WTC11 (cell line): ENCODE measurements at regions not wholly inside any gene's neighbourhood (a gene's known extent, or its start where the extent isn't known, plus 50 kb on each side); places are given as distances from the start of the nearest gene placed in this dataset.

Experiments used
- ATAC-seq: fragments of 200-7000 bp; cut with Tn5 transposase; 2 replicates; pipeline ENCODE4 v1.10.0; 2021; ENCODE audit warnings: mild to moderate bottlenecking, moderate library complexity
- CTCF ChIA-PET: fragments of 300-600 bp; sonication (Branson Sonifier 250); formaldehyde crosslinking; loops from one replicate; lab custom pipeline; 2021; ENCODE audit warnings: antibody characterized with exemption; lab: Charles Lee
- POLR2A ChIA-PET: fragments of 350-600 bp; sonication (Branson Sonifier 250); formaldehyde crosslinking; loops from one replicate; lab custom pipeline; 2021; ENCODE audit warnings: antibody characterized with exemption; lab: Charles Lee
- DNase-seq: peaks from one replicate; pipeline ENCODE4 v3.0.0; 2021; ENCODE audit warnings: low spot score
- H3K27ac Mint-ChIP-seq: 2 replicates; pipeline ENCODE4 v1.8.0; 2021; ENCODE audit warnings: mixed read lengths
- H3K27me3 Mint-ChIP-seq: 2 replicates; pipeline ENCODE4 v1.8.0; 2021; ENCODE audit warnings: low read depth, mild to moderate bottlenecking, moderate library complexity, mixed read lengths
- H3K36me3 Mint-ChIP-seq: 2 replicates; pipeline ENCODE4 v1.8.0; 2021; ENCODE audit warnings: mixed read lengths
- H3K4me1 Mint-ChIP-seq: 2 replicates; pipeline ENCODE4 v1.8.0; 2022; ENCODE audit warnings: mixed read lengths
- H3K4me3 Mint-ChIP-seq: 2 replicates; pipeline ENCODE4 v1.8.0; 2021; ENCODE audit warnings: mild to moderate bottlenecking, moderate library complexity, mixed read lengths
- H3K9me3 Mint-ChIP-seq: 2 replicates; pipeline ENCODE4 v1.8.0; 2021; ENCODE audit warnings: mixed read lengths
- E2F4 ChIP-seq: sonication (generic); formaldehyde crosslinking; IDR thresholded peaks from 2 replicates; pipeline ENCODE4 v1.8.1; 2022; ENCODE audit warnings: low read depth, mild to moderate bottlenecking, moderate library complexity, missing genetic modification reagents, borderline replicate concordance
- EMX1 ChIP-seq: fragments of 250-450 bp; sonication (Bioruptor Pico); IDR thresholded peaks from 2 replicates; pipeline ENCODE4 v1.8.0; 2021; ENCODE audit warnings: mild to moderate bottlenecking
- IRF2 ChIP-seq: sonication (generic); formaldehyde crosslinking; IDR thresholded peaks from 2 replicates; pipeline ENCODE4 v1.8.0; 2022; ENCODE audit warnings: low read depth, missing genetic modification reagents, borderline replicate concordance
- MXD4 ChIP-seq: fragments of 250-450 bp; sonication (Bioruptor Pico); IDR thresholded peaks from 2 replicates; pipeline ENCODE4 v1.8.0; 2021; ENCODE audit warnings: mild to moderate bottlenecking, moderate library complexity, borderline replicate concordance
- PRDM15 ChIP-seq: sonication (generic); formaldehyde crosslinking; IDR thresholded peaks from 2 replicates; pipeline ENCODE4 v1.8.0; 2022; ENCODE audit warnings: missing genetic modification reagents
- SOX15 ChIP-seq: fragments of 250-450 bp; sonication (Bioruptor Pico); IDR thresholded peaks from 2 replicates; pipeline ENCODE4 v1.9.0; 2021; ENCODE audit warnings: mild to moderate bottlenecking
- USF2 ChIP-seq: sonication (generic); formaldehyde crosslinking; IDR thresholded peaks from 2 replicates; pipeline ENCODE4 v1.8.1; 2023; ENCODE audit warnings: mild to moderate bottlenecking, missing genetic modification reagents, moderate library complexity
- ZNF138 ChIP-seq: sonication (generic); formaldehyde crosslinking; conservative IDR thresholded peaks from 2 replicates; pipeline ENCODE4 v1.8.1; 2022; ENCODE audit warnings: mild to moderate bottlenecking, moderate library complexity, missing genetic modification reagents
- ZNF263 ChIP-seq: sonication (generic); formaldehyde crosslinking; IDR thresholded peaks from 2 replicates; pipeline ENCODE4 v1.8.1; 2022; ENCODE audit warnings: low read depth, mild to moderate bottlenecking, moderate library complexity, missing genetic modification reagents
- ZNF532 ChIP-seq: fragments of 250-450 bp; sonication (Bioruptor Pico); IDR thresholded peaks from 2 replicates; pipeline ENCODE4 v1.9.0; 2021; ENCODE audit warnings: mild to moderate bottlenecking, borderline replicate concordance
- TF ChIP-seq, protein P1 (sequence below): fragments of 250-450 bp; sonication (Bioruptor Pico); conservative IDR thresholded peaks from 2 replicates; pipeline ENCODE4 v1.9.0; 2021; ENCODE audit warnings: mild to moderate bottlenecking
- TF ChIP-seq, protein P2 (sequence below): sonication (generic); formaldehyde crosslinking; IDR thresholded peaks from 2 replicates; pipeline ENCODE4 v1.8.0; 2023; ENCODE audit warnings: missing genetic modification reagents, mild to moderate bottlenecking, borderline replicate concordance

DNA sequence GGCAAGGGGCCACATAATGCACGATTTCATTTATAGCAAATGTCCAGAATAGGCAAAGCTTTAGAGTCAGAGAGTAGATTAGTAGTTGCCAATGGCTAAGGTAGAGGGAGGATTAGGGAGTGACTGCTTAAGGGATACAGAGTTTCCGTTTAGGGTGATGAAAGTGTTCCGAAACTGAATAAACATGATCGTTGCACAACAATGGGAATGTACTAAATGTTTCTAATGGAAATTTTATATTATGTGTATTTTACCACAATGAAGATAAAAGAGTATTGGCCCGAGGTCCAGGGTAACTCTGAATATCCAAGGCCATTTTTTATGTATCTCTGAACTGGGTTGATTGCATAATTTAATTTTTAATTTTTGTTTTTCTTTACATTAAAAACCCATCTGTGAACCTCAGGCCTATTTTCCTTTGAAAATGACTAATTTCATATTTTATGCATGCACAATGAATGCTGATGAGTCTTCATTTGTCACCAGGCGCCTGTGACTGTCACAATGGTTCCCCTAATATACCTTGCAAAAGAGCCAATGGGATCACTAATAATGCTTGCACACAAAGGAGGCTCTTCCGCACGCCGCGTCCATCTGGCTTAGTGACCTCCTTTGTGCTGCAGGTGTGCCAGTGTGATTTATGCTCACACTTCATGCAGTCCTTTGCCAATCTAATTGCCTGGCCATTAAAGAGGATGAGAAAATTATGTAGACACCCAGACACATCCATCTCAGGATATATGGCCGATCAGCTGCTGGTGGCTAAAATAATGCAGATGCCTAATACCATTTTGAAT, 612.5 kb downstream of the CDH26 start:
- Mint-ChIP-seq H3K27ac (no peak overlapping the region), H3K4me1 (no peaks in the 10 kb centered on the region), H3K4me3 (no peak overlapping the region), H3K36me3 (0 out of 2 replicates have a peak, but pooled peaks cover 4% of the 10 kb centered on the region), H3K27me3 (peaks cover 7% of the 10 kb centered on the region; the same call in 1 of the 2 replicates), H3K9me3 (peaks cover 31% of the 10 kb centered on the region)
- ChIA-PET CTCF (no interaction called here), POLR2A (no interaction called here)
- TF ChIP-seq, protein P1, sequence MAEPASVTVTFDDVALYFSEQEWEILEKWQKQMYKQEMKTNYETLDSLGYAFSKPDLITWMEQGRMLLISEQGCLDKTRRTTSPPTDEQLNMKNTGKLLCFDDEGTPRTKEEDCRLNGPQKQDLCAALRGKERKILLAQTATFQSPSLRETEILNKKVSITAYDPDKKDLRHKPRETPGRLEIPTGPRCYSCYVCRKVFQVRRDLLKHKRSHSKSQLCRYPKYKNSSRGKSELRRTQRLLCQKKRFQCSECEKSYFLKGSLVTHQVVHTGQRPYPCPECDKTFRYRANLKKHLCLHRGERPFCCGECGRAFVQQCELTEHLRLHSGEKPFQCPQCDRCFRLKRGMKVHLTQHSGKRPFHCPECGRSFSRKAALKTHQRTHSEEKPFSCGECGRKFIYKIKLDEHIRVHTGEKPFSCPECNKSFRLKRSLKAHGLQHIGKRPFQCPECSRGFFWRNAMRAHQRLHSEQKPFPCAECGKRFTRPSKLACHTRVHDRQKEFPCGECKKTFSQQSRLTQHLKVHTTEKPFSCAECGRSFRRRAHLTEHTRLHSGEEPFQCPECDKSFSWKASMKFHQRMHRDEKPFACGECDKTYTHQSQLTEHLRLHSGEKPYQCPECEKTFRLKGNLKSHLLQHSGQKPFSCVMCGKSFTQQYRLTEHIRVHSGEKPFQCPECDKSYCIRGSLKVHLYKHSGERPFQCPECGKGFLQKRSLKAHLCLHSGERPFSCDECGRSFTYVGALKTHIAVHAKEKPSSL (CRISPR knock-in tag) = no peak
- no peak for TF ChIP-seq ZNF263 (CRISPR knock-in tag)
- TF ChIP-seq USF2 = no peak
- TF ChIP-seq EMX1 (CRISPR knock-in tag) = no peak
- TF ChIP-seq IRF2 (CRISPR knock-in tag) = no peak
- no peak for TF ChIP-seq E2F4 (CRISPR knock-in tag)
- TF ChIP-seq PRDM15 = no peak
- no peak for TF ChIP-seq MXD4 (CRISPR knock-in tag)
- TF ChIP-seq, protein P2, sequence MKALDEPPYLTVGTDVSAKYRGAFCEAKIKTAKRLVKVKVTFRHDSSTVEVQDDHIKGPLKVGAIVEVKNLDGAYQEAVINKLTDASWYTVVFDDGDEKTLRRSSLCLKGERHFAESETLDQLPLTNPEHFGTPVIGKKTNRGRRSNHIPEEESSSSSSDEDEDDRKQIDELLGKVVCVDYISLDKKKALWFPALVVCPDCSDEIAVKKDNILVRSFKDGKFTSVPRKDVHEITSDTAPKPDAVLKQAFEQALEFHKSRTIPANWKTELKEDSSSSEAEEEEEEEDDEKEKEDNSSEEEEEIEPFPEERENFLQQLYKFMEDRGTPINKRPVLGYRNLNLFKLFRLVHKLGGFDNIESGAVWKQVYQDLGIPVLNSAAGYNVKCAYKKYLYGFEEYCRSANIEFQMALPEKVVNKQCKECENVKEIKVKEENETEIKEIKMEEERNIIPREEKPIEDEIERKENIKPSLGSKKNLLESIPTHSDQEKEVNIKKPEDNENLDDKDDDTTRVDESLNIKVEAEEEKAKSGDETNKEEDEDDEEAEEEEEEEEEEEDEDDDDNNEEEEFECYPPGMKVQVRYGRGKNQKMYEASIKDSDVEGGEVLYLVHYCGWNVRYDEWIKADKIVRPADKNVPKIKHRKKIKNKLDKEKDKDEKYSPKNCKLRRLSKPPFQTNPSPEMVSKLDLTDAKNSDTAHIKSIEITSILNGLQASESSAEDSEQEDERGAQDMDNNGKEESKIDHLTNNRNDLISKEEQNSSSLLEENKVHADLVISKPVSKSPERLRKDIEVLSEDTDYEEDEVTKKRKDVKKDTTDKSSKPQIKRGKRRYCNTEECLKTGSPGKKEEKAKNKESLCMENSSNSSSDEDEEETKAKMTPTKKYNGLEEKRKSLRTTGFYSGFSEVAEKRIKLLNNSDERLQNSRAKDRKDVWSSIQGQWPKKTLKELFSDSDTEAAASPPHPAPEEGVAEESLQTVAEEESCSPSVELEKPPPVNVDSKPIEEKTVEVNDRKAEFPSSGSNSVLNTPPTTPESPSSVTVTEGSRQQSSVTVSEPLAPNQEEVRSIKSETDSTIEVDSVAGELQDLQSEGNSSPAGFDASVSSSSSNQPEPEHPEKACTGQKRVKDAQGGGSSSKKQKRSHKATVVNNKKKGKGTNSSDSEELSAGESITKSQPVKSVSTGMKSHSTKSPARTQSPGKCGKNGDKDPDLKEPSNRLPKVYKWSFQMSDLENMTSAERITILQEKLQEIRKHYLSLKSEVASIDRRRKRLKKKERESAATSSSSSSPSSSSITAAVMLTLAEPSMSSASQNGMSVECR (CRISPR knock-in tag) = no peak
- ATAC-seq = no peak
- no peak for DNase-seq

DNA sequence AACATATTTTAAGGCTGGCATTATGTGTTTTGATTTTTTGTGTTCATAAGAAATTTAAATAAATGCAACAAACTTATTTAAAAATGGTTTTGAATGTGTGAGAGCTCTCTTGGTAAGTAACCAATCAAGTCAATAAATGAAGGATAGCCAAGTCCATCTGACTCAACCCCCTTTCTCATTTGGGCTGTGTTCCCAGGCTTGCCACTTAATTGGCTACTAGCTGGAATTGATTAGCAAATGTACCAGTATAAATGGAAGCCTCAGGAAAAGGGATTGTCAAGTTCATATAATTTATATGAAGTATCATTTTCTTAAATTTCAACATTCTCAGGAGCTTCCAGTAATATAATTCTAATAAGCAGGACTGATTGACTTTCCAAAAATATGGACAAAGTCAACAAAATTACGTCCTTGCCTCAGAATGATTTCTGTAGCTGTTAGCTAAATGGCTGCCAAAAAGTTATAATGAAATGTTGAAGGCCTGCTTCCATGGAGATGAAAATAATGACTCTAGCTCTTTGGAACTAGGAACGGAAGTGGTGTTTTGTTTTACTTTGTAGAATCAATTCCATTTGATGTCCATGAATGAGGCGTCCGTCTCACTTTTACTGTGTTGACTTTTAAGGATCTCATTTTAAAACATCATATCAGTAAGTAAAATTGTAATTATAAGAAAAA, 614.9 kb downstream of the CDH26 start:
- POLR2A ChIA-PET = no interaction called here
- peaks cover 6% of the 10 kb centered on the region; the same call in 1 of the 2 replicates for H3K36me3 Mint-ChIP-seq
- TF ChIP-seq ZNF532 (CRISPR knock-in tag) = no peak
- no peak for TF ChIP-seq ZNF138
- no peak for TF ChIP-seq ZNF263 (CRISPR knock-in tag)
- TF ChIP-seq SOX15 (CRISPR knock-in tag) = no peak

More for the DNA sequence above, 614.9 kb downstream of the CDH26 start:
- H3K9me3 Mint-ChIP-seq = peaks cover 30% of the 10 kb centered on the region
- H3K4me3 Mint-ChIP-seq = no peak overlapping the region
- no peak for ATAC-seq
- DNase-seq = no peak
- CTCF ChIA-PET = no interaction called here
- no peak overlapping the region for H3K27ac Mint-ChIP-seq
- H3K27me3 Mint-ChIP-seq = peaks cover 7% of the 10 kb centered on the region; the same call in 1 of the 2 replicates
- H3K4me1 Mint-ChIP-seq = peaks cover 1% of the 10 kb centered on the region; the same call in 1 of the 2 replicates
